ENCODE measurements at regions not wholly inside any gene's neighbourhood (a gene's known extent, or its start where the extent isn't known, plus 50 kb on each side); places are given as distances from the start of the nearest gene placed in this dataset.
"Not testable (repeated sequence)": the region's sequence is repeated elsewhere in the genome, so short reads cannot be mapped to it uniquely, and the experiment has no call there.

GRCh38 chr9:39680694-39681401, 325.4 kb downstream of the SPATA31A1 start:
- not testable (repeated sequence) for H3K4me1 Mint-ChIP-seq

GRCh38 chr9:39728862-39729261, 373.4 kb downstream of the SPATA31A1 start:
- not testable (repeated sequence) for ATAC-seq, H3K4me3 Mint-ChIP-seq, DNase-seq, H3K4me1 Mint-ChIP-seq, H3K9me3 Mint-ChIP-seq, H3K27ac Mint-ChIP-seq, H3K27me3 Mint-ChIP-seq

More at GRCh38 chr9:39680694-39681401, 325.4 kb downstream of the SPATA31A1 start:
- not testable (repeated sequence) for H3K27me3 Mint-ChIP-seq, DNase-seq, H3K9me3 Mint-ChIP-seq, H3K27ac Mint-ChIP-seq, ATAC-seq, H3K4me3 Mint-ChIP-seq

GRCh38 chr9:39744898-39745297, 389.4 kb downstream of the SPATA31A1 start:
- not testable (repeated sequence) for DNase-seq, H3K4me1 Mint-ChIP-seq, H3K27ac Mint-ChIP-seq, ATAC-seq, H3K27me3 Mint-ChIP-seq, H3K9me3 Mint-ChIP-seq, H3K4me3 Mint-ChIP-seq

- not testable (repeated sequence) for H3K27me3 Mint-ChIP-seq, H3K27ac Mint-ChIP-seq, H3K4me1 Mint-ChIP-seq, H3K9me3 Mint-ChIP-seq, H3K4me3 Mint-ChIP-seq, ATAC-seq, DNase-seq
These were observed 420.1 kb downstream of the SPATA31A1 start for GRCh38 chr9:39775570-39775969.

GRCh38 chr9:39791356-39791755, 435.9 kb downstream of the SPATA31A1 start:
- not testable (repeated sequence) for H3K4me3 Mint-ChIP-seq, H3K9me3 Mint-ChIP-seq, H3K4me1 Mint-ChIP-seq, H3K27ac Mint-ChIP-seq, H3K27me3 Mint-ChIP-seq
- DNase-seq, result peak; percentile 35 to 47
- ATAC-seq, result peak; percentile 97

- not testable (repeated sequence) for H3K4me3 Mint-ChIP-seq, H3K27ac Mint-ChIP-seq, DNase-seq, H3K4me1 Mint-ChIP-seq, H3K9me3 Mint-ChIP-seq, H3K27me3 Mint-ChIP-seq, ATAC-seq
These were observed 442.5 kb downstream of the SPATA31A1 start for GRCh38 chr9:39797935-39798334.

- H3K4me3 Mint-ChIP-seq, H3K9me3 Mint-ChIP-seq, H3K27ac Mint-ChIP-seq, H3K27me3 Mint-ChIP-seq, DNase-seq, H3K4me1 Mint-ChIP-seq, ATAC-seq: not testable (repeated sequence)
These were observed 443.8 kb downstream of the SPATA31A1 start for GRCh38 chr9:39799252-39799651.

GRCh38 chr9:39802561-39802960, 447.1 kb downstream of the SPATA31A1 start:
- not testable (repeated sequence) for H3K9me3 Mint-ChIP-seq, H3K27me3 Mint-ChIP-seq, ATAC-seq, DNase-seq, H3K27ac Mint-ChIP-seq, H3K4me1 Mint-ChIP-seq, H3K4me3 Mint-ChIP-seq

GRCh38 chr9:39809401-39810226, 454.1 kb downstream of the SPATA31A1 start:
- DNase-seq, result peak; percentile 72 to 75
- H3K27ac Mint-ChIP-seq, result peak overlapping the region; percentile 99
- not testable (repeated sequence) for H3K27me3 Mint-ChIP-seq, H3K4me1 Mint-ChIP-seq, H3K9me3 Mint-ChIP-seq
- ATAC-seq, result peak; percentile 92
- peak overlapping the region; percentile 89 to 97 for H3K4me3 Mint-ChIP-seq

GRCh38 chr9:39810401-39810800, 454.9 kb downstream of the SPATA31A1 start:
- not testable (repeated sequence) for H3K4me3 Mint-ChIP-seq, H3K27me3 Mint-ChIP-seq, DNase-seq, H3K4me1 Mint-ChIP-seq, ATAC-seq, H3K9me3 Mint-ChIP-seq, H3K27ac Mint-ChIP-seq

- not testable (repeated sequence) for H3K4me3 Mint-ChIP-seq
These were observed 456.1 kb downstream of the SPATA31A1 start for GRCh38 chr9:39811615-39812014.

GRCh38 chr9:39828457-39828856, 473.0 kb downstream of the SPATA31A1 start:
- not testable (repeated sequence) for H3K27ac Mint-ChIP-seq, H3K4me1 Mint-ChIP-seq, H3K4me3 Mint-ChIP-seq, DNase-seq, H3K9me3 Mint-ChIP-seq, H3K27me3 Mint-ChIP-seq, ATAC-seq

More at GRCh38 chr9:39811615-39812014, 456.1 kb downstream of the SPATA31A1 start:
- DNase-seq, H3K27ac Mint-ChIP-seq, H3K9me3 Mint-ChIP-seq, H3K27me3 Mint-ChIP-seq, H3K4me1 Mint-ChIP-seq, ATAC-seq: not testable (repeated sequence)

All from stimulated activated naive CD8-positive, alpha-beta T cell treated with anti-CD3 and anti-CD28 coated beads, Interleukin-15, amount 100 ng/mL, for 72 hours (primary cell).